Uterus (tissue), 3 donors: ENCODE measurements at regions not wholly inside any gene's neighbourhood (a gene's known extent, or its start where the extent isn't known, plus 50 kb on each side); places are given as distances from the start of the nearest gene placed in this dataset.
"Not testable (repeated sequence)": the region's sequence is repeated elsewhere in the genome, so short reads cannot be mapped to it uniquely, and the experiment has no call there.

Experiments
- DNase-seq, 2 donors: peaks; one replicate each; pipeline ENCODE4 v3.0.0-alpha.2; 2019 to 2020
- H3K27ac ChIP-seq, 2 donors: fragments of 200-600 bp; sonication (generic); 1 replicate in 1 of 2; 2 replicates in 1 of 2; pipeline ENCODE4 v1.5.1; 2016 to 2018
- H3K27me3 ChIP-seq, 2 donors: fragments of 200-600 bp; sonication (generic); one replicate each; pipeline ENCODE4 v1.5.1; 2018 to 2019; ENCODE audit warnings: control low read depth in 1 of 2
- H3K36me3 ChIP-seq, 2 donors: fragments of 200-600 bp; sonication (generic); one replicate each; pipeline ENCODE4 v1.5.1; 2019; ENCODE audit warnings: control low read depth in 1 of 2
- H3K4me1 ChIP-seq, 2 donors: fragments of 200-600 bp; sonication (generic); one replicate each; pipeline ENCODE4 v1.5.1; 2018 to 2019; ENCODE audit warnings: control low read depth in 1 of 2
- H3K4me3 ChIP-seq, 2 donors: fragments of 200-600 bp; sonication (generic); 1 replicate in 1 of 2; 2 replicates in 1 of 2; pipeline ENCODE4 v1.5.1; 2018 to 2019; ENCODE audit warnings: mild to moderate bottlenecking in 1 of 2
- H3K9me3 ChIP-seq, 2 donors: fragments of 200-600 bp; sonication (generic); one replicate each; pipeline ENCODE4 v1.5.1; 2019; ENCODE audit warnings: control low read depth in 1 of 2
- CTCF ChIP-seq, 4 experiments: fragments of 200-600 bp in 2 of 4; fragments of 450-650 bp in 2 of 4; sonication (generic) in 2 of 4; IDR thresholded peaks; one replicate each; pipeline ENCODE4 v1.5.1; 2016 to 2019; ENCODE audit warnings: antibody characterized with exemption in 4 of 4, mild to moderate bottlenecking in 2 of 4, moderate library complexity in 1 of 4
- POLR2A ChIP-seq, 2 donors: fragments of 450-650 bp; IDR thresholded peaks; one replicate each; pipeline ENCODE4 v1.6.1; 2016; ENCODE audit warnings: antibody characterized with exemption in 2 of 2, mild to moderate bottlenecking in 1 of 2, moderate library complexity in 1 of 2
- intact Hi-C: fragments of 100-400 bp; cut with DNase I; formaldehyde crosslinking; loops from one replicate; pipeline ENCODE4 v1.15.1; 2023; ENCODE audit warnings: low total_unique reads
- donor health status: DM: yes; HTN: yes; CAD: no.

DNA sequence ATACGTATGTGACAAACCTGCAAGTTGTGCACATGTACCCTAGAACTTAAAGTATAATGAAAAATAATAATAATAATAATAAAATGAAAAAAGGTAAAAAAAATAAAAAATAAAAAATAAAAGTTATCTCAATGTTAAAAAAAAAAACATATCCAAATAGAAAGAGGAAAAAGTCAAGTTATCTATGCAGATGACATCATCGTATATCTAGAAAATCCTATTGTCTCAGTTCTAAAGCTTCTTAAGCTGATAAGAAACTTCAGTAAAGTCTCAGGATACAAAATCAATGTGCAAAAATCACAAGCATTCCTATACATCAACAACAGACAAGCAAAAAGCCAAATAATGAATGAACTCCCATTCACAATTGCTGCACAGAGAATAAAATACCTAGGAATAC is 466.6 kb upstream of the PHF14 start:
- TF ChIP-seq POLR2A (IDR thresholded peaks at IDR 0.05) = no peak
- no peak for TF ChIP-seq CTCF (IDR thresholded peaks at IDR 0.05)

GRCh38 chr7:10521306-10521705 is 452.4 kb upstream of the PHF14 start:
- intact Hi-C loops = no loop called here
- no peak overlapping the region for H3K27ac ChIP-seq
- H3K36me3 ChIP-seq = no peaks in the 10 kb centered on the region
- TF ChIP-seq POLR2A (IDR thresholded peaks at IDR 0.05) = no peak
- no peak for TF ChIP-seq CTCF (IDR thresholded peaks at IDR 0.05)
- H3K27me3 ChIP-seq = no peaks in the 10 kb centered on the region
- H3K4me3 ChIP-seq = no peak overlapping the region
- H3K4me1 ChIP-seq = no peaks in the 10 kb centered on the region
- H3K9me3 ChIP-seq = no peaks in the 10 kb centered on the region
- no peak for DNase-seq

More for the DNA sequence above, 466.6 kb upstream of the PHF14 start:
- no peak overlapping the region for H3K27ac ChIP-seq
- no peak for DNase-seq
- H3K4me1 ChIP-seq = no peaks in the 10 kb centered on the region
- no peak overlapping the region for H3K4me3 ChIP-seq
- H3K36me3 ChIP-seq = no peaks in the 10 kb centered on the region
- intact Hi-C loops = no loop called here
- no peaks in the 10 kb centered on the region for H3K27me3 ChIP-seq
- H3K9me3 ChIP-seq = no peaks in the 10 kb centered on the region

DNA sequence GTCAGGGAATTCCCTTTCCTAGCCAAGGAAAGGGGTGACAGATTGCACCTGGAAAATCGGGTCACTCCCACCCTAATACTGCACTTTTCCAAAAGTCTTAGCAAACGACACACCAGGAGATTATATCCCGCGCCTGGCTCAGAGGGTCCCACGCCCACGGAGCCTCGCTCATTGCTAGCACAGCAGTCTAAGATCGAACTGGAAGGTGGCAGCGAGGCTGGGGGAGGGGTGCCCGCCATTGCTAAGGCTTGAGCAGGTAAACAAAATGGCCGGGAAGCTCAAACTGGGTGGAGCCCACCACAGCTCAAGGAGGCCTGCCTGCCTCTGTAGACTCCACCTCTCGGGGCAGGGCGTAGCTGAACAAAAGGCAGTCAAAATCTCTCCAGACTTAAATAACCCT is 440.2 kb upstream of the PHF14 start:
- H3K27me3 ChIP-seq, DNase-seq, H3K9me3 ChIP-seq, intact Hi-C loops, H3K4me1 ChIP-seq, H3K4me3 ChIP-seq, H3K27ac ChIP-seq, H3K36me3 ChIP-seq: not testable (repeated sequence)

GRCh38 chr7:10536561-10536960 is 437.1 kb upstream of the PHF14 start:
- H3K9me3 ChIP-seq = no peaks in the 10 kb centered on the region
- no peak overlapping the region for H3K4me3 ChIP-seq
- no peaks in the 10 kb centered on the region for H3K36me3 ChIP-seq
- H3K4me1 ChIP-seq = no peaks in the 10 kb centered on the region
- no peaks in the 10 kb centered on the region for H3K27me3 ChIP-seq
- intact Hi-C loops = no loop called here
- TF ChIP-seq POLR2A (IDR thresholded peaks at IDR 0.05) (no peak), CTCF (IDR thresholded peaks at IDR 0.05) (no peak)
- H3K27ac ChIP-seq = no peak overlapping the region
- no peak for DNase-seq

DNA sequence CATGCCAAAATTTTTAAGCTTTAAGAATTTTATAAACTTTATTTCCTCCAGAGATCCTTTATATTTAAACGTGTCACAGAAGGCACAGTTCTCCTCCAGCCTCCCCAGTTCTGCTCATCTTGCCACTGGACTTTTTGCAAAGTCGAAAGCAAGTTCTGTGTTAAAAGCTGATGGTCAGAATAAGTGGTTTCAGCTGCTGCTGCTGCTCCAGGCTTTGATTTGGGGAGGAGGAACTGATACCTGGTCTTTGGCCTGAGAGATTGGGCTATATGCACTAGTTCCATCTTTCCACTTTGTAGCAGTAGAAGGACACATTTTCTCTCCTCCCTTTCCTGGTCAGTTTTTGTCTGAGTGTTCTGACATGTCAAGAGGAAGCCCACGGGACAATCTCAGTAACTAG is 435.9 kb upstream of the PHF14 start:
- no peaks in the 10 kb centered on the region for H3K36me3 ChIP-seq
- TF ChIP-seq POLR2A (IDR thresholded peaks at IDR 0.05) (no peak), CTCF (IDR thresholded peaks at IDR 0.05) (no peak)
- DNase-seq = no peak

GRCh38 chr7:10557375-10557774 is 416.3 kb upstream of the PHF14 start:
- no peak for TF ChIP-seq POLR2A (IDR thresholded peaks at IDR 0.05)
- TF ChIP-seq CTCF (IDR thresholded peaks at IDR 0.05) = no peak
- Histone ChIP-seq H3K27me3 (no peaks in the 10 kb centered on the region), H3K9me3 (no peaks in the 10 kb centered on the region), H3K36me3 (no peaks in the 10 kb centered on the region), H3K4me3 (no peak overlapping the region), H3K4me1 (no peaks in the 10 kb centered on the region), H3K27ac (no peak overlapping the region)
- intact Hi-C loops = no loop called here
- no peak for DNase-seq

More for the DNA sequence above, 435.9 kb upstream of the PHF14 start:
- Histone ChIP-seq H3K4me1 (no peaks in the 10 kb centered on the region), H3K27ac (no peak overlapping the region), H3K27me3 (no peaks in the 10 kb centered on the region), H3K4me3 (no peak overlapping the region), H3K9me3 (no peaks in the 10 kb centered on the region)
- intact Hi-C loops = no loop called here
